WTC11 (cell line): ENCODE measurements at regions not wholly inside any gene's neighbourhood (a gene's known extent, or its start where the extent isn't known, plus 50 kb on each side); places are given as distances from the start of the nearest gene placed in this dataset.

Source experiments
- ATAC-seq: fragments of 200-7000 bp; cut with Tn5 transposase; 2 replicates; pipeline ENCODE4 v1.10.0; 2021; ENCODE audit warnings: mild to moderate bottlenecking, moderate library complexity
- CTCF ChIA-PET: fragments of 300-600 bp; sonication (Branson Sonifier 250); formaldehyde crosslinking; loops from one replicate; lab custom pipeline; 2021; ENCODE audit warnings: antibody characterized with exemption; lab: Charles Lee
- POLR2A ChIA-PET: fragments of 350-600 bp; sonication (Branson Sonifier 250); formaldehyde crosslinking; loops from one replicate; lab custom pipeline; 2021; ENCODE audit warnings: antibody characterized with exemption; lab: Charles Lee
- DNase-seq: peaks from one replicate; pipeline ENCODE4 v3.0.0; 2021; ENCODE audit warnings: low spot score
- H3K27ac Mint-ChIP-seq: 2 replicates; pipeline ENCODE4 v1.8.0; 2021; ENCODE audit warnings: mixed read lengths
- H3K27me3 Mint-ChIP-seq: 2 replicates; pipeline ENCODE4 v1.8.0; 2021; ENCODE audit warnings: low read depth, mild to moderate bottlenecking, moderate library complexity, mixed read lengths
- H3K36me3 Mint-ChIP-seq: 2 replicates; pipeline ENCODE4 v1.8.0; 2021; ENCODE audit warnings: mixed read lengths
- H3K4me1 Mint-ChIP-seq: 2 replicates; pipeline ENCODE4 v1.8.0; 2022; ENCODE audit warnings: mixed read lengths
- H3K4me3 Mint-ChIP-seq: 2 replicates; pipeline ENCODE4 v1.8.0; 2021; ENCODE audit warnings: mild to moderate bottlenecking, moderate library complexity, mixed read lengths
- H3K9me3 Mint-ChIP-seq: 2 replicates; pipeline ENCODE4 v1.8.0; 2021; ENCODE audit warnings: mixed read lengths
- ATF1 ChIP-seq: sonication (generic); formaldehyde crosslinking; IDR thresholded peaks from 2 replicates; pipeline ENCODE4 v1.8.1; 2023; ENCODE audit warnings: mild to moderate bottlenecking, moderate library complexity, missing genetic modification reagents
- ATF6 ChIP-seq: sonication (generic); formaldehyde crosslinking; IDR thresholded peaks from 2 replicates; pipeline ENCODE4 v1.8.1; 2023; ENCODE audit warnings: mild to moderate bottlenecking, missing genetic modification reagents
- E2F1 ChIP-seq: sonication (generic); formaldehyde crosslinking; IDR thresholded peaks from 2 replicates; pipeline ENCODE4 v1.8.0; 2022; ENCODE audit warnings: mild to moderate bottlenecking, missing genetic modification reagents
- ELF4 ChIP-seq: sonication (generic); formaldehyde crosslinking; IDR thresholded peaks from 2 replicates; pipeline ENCODE4 v1.8.1; 2022; ENCODE audit warnings: low read depth, mild to moderate bottlenecking, moderate library complexity, missing genetic modification reagents
- ESRRA ChIP-seq: sonication (generic); formaldehyde crosslinking; IDR thresholded peaks from 2 replicates; pipeline ENCODE4 v1.8.1; 2022; ENCODE audit warnings: mild to moderate bottlenecking, missing genetic modification reagents, borderline replicate concordance
- FOXP4 ChIP-seq: sonication (generic); formaldehyde crosslinking; IDR thresholded peaks from 2 replicates; pipeline ENCODE4 v1.8.0; 2022; ENCODE audit warnings: mild to moderate bottlenecking, missing genetic modification reagents
- GRHL2 ChIP-seq: fragments of 250-450 bp; sonication (Bioruptor Pico); IDR thresholded peaks from 2 replicates; pipeline ENCODE4 v1.8.0; 2022; ENCODE audit warnings: mild to moderate bottlenecking, moderate library complexity; ENCODE audit not compliant: insufficient replicate concordance, severe bottlenecking
- KAT7 ChIP-seq: sonication (generic); formaldehyde crosslinking; IDR thresholded peaks from 2 replicates; pipeline ENCODE4 v1.8.1; 2023; ENCODE audit warnings: missing genetic modification reagents, mild to moderate bottlenecking, borderline replicate concordance
- MXD4 ChIP-seq: fragments of 250-450 bp; sonication (Bioruptor Pico); IDR thresholded peaks from 2 replicates; pipeline ENCODE4 v1.8.0; 2021; ENCODE audit warnings: mild to moderate bottlenecking, moderate library complexity, borderline replicate concordance
- NFYB ChIP-seq: sonication (generic); formaldehyde crosslinking; conservative IDR thresholded peaks from 2 replicates; pipeline ENCODE4 v1.8.0; 2022; ENCODE audit warnings: low read depth, missing genetic modification reagents
- PRRX2 ChIP-seq: fragments of 250-450 bp; sonication (Bioruptor Pico); IDR thresholded peaks from 2 replicates; pipeline ENCODE4 v1.8.0; 2021; ENCODE audit warnings: mild to moderate bottlenecking
- TEAD4 ChIP-seq: sonication (generic); formaldehyde crosslinking; IDR thresholded peaks from 2 replicates; pipeline ENCODE4 v1.8.0; 2022; ENCODE audit warnings: mild to moderate bottlenecking, missing genetic modification reagents
- ZBTB43 ChIP-seq: sonication (generic); formaldehyde crosslinking; IDR thresholded peaks from 2 replicates; pipeline ENCODE4 v1.8.1; 2023; ENCODE audit warnings: mild to moderate bottlenecking, missing genetic modification reagents
- ZNF281 ChIP-seq: sonication (generic); formaldehyde crosslinking; IDR thresholded peaks from 2 replicates; pipeline ENCODE4 v1.8.0; 2023; ENCODE audit warnings: mild to moderate bottlenecking, missing genetic modification reagents
- ZNF317 ChIP-seq: sonication (generic); formaldehyde crosslinking; IDR thresholded peaks from 2 replicates; pipeline ENCODE4 v1.8.1; 2023; ENCODE audit warnings: low read depth, mild to moderate bottlenecking, moderate library complexity, missing genetic modification reagents, borderline replicate concordance
- ZNF532 ChIP-seq: fragments of 250-450 bp; sonication (Bioruptor Pico); IDR thresholded peaks from 2 replicates; pipeline ENCODE4 v1.9.0; 2021; ENCODE audit warnings: mild to moderate bottlenecking, borderline replicate concordance

- no peak overlapping the region for H3K4me3 Mint-ChIP-seq
- POLR2A ChIA-PET = no interaction called here
These were observed 1679.0 kb downstream of the SUCLG1 start for GRCh38 chr2:82780050-82780449.

GRCh38 chr2:82752396-82752795, 1706.7 kb downstream of the SUCLG1 start:
- ATAC-seq (no peak), DNase-seq (no peak)
- ChIA-PET CTCF (no interaction called here), POLR2A (no interaction called here)
- no peak overlapping the region for H3K4me3 Mint-ChIP-seq
- peaks cover 41% of the 10 kb centered on the region for H3K9me3 Mint-ChIP-seq
- no peak overlapping the region for H3K27ac Mint-ChIP-seq
- TF ChIP-seq E2F1 = no peak
- TF ChIP-seq ATF1 (CRISPR knock-in tag) = no peak
- TF ChIP-seq ZNF317 = no peak
- TF ChIP-seq NFYB = no peak
- TF ChIP-seq GRHL2 (CRISPR knock-in tag) = no peak
- TF ChIP-seq KAT7 = no peak
- no peak for TF ChIP-seq ESRRA (CRISPR knock-in tag)
- TF ChIP-seq FOXP4 (CRISPR knock-in tag) = no peak
- no peak for TF ChIP-seq ZNF281 (CRISPR knock-in tag)
- no peak for TF ChIP-seq TEAD4 (CRISPR knock-in tag)
- TF ChIP-seq ZBTB43 (CRISPR knock-in tag) = no peak
- no peak for TF ChIP-seq ZNF532
- no peaks in the 10 kb centered on the region for H3K4me1 Mint-ChIP-seq
- peaks cover 22% of the 10 kb centered on the region for H3K36me3 Mint-ChIP-seq
- H3K27me3 Mint-ChIP-seq = no peaks in the 10 kb centered on the region; the same call in 1 of the 2 replicates

More at GRCh38 chr2:82780050-82780449, 1679.0 kb downstream of the SUCLG1 start:
- no peaks in the 10 kb centered on the region for H3K4me1 Mint-ChIP-seq
- H3K27ac Mint-ChIP-seq = no peak overlapping the region
- H3K9me3 Mint-ChIP-seq = peaks cover 7% of the 10 kb centered on the region; the same call in 1 of the 2 replicates
- H3K27me3 Mint-ChIP-seq = no peaks in the 10 kb centered on the region
- DNase-seq (no peak), ATAC-seq (no peak)
- CTCF ChIA-PET = no interaction called here
- TF ChIP-seq ATF6 (CRISPR knock-in tag) (no peak), MXD4 (CRISPR knock-in tag) (no peak), ELF4 (CRISPR knock-in tag) (no peak), PRRX2 (no peak), ZNF317 (no peak)
- H3K36me3 Mint-ChIP-seq = no peaks in the 10 kb centered on the region
